Stimulated activated naive B cell treated with anti-CD40 and anti-IgM and Interleukin-4, amounts not matched to agents 10 μg/mL and 1 μg/mL and 100 μg/mL, for 72 hours (primary cell): ENCODE measurements at regions not wholly inside any gene's neighbourhood (a gene's known extent, or its start where the extent isn't known, plus 50 kb on each side); places are given as distances from the start of the nearest gene placed in this dataset.
"Not testable (repeated sequence)": the region's sequence is repeated elsewhere in the genome, so short reads cannot be mapped to it uniquely, and the experiment has no call there.

Source experiments
- ATAC-seq, 2 donors: fragments of 150-1000 bp; cut with Tn5 transposase; replicated peaks; 2 replicates each; pipeline ENCODE4 v1.10.0; 2021; ENCODE audit warnings: moderate library complexity in 1 of 2
- DNase-seq: peaks from one replicate; pipeline ENCODE4 v3.0.0; 2021
- H3K27ac Mint-ChIP-seq: one replicate; pipeline ENCODE4 v1.8.0; 2022; ENCODE audit warnings: mild to moderate bottlenecking, mixed read lengths
- H3K27me3 Mint-ChIP-seq, 2 donors: one replicate each; pipeline ENCODE4 v1.8.0; 2022; ENCODE audit warnings: mixed read lengths in 2 of 2
- H3K36me3 Mint-ChIP-seq, 2 donors: one replicate each; pipeline ENCODE4 v1.8.0; 2022; ENCODE audit warnings: mixed read lengths in 2 of 2, mild to moderate bottlenecking in 1 of 2
- H3K4me1 Mint-ChIP-seq, 2 donors: one replicate each; pipeline ENCODE4 v1.8.0; 2022; ENCODE audit warnings: mixed read lengths in 2 of 2, mild to moderate bottlenecking in 1 of 2
- H3K4me3 Mint-ChIP-seq, 2 donors: one replicate each; pipeline ENCODE4 v1.8.0; 2022; ENCODE audit warnings: mild to moderate bottlenecking in 2 of 2, mixed read lengths in 2 of 2, moderate library complexity in 1 of 2
- H3K9me3 Mint-ChIP-seq, 2 donors: one replicate each; pipeline ENCODE4 v1.8.0; 2022; ENCODE audit warnings: mixed read lengths in 2 of 2, mild to moderate bottlenecking in 1 of 2

GRCh38 chr2:225756198-225756597 is 356.7 kb downstream of the NYAP2 start:
- no peaks in the 10 kb centered on the region for H3K27me3 Mint-ChIP-seq
- no peak for ATAC-seq
- no peak for DNase-seq
- H3K36me3 Mint-ChIP-seq: no peaks in the 10 kb centered on the region
- H3K27ac Mint-ChIP-seq: no peak overlapping the region
- H3K9me3 Mint-ChIP-seq: no peaks in the 10 kb centered on the region
- H3K4me3 Mint-ChIP-seq: no peak overlapping the region
- H3K4me1 Mint-ChIP-seq: no peaks in the 10 kb centered on the region

- Mint-ChIP-seq H3K4me1 (no peaks in the 10 kb centered on the region), H3K9me3 (peaks cover 0 to 3% of the 10 kb centered on the region in 2 donors), H3K4me3 (no peak overlapping the region), H3K27ac (no peak overlapping the region), H3K27me3 (no peaks in the 10 kb centered on the region), H3K36me3 (no peaks in the 10 kb centered on the region)
- ATAC-seq: no peak
- no peak for DNase-seq
Measured at GRCh38 chr2:225748609-225749008, 349.1 kb downstream of the NYAP2 start.

- H3K9me3 Mint-ChIP-seq, H3K4me3 Mint-ChIP-seq, H3K36me3 Mint-ChIP-seq, H3K27me3 Mint-ChIP-seq, H3K27ac Mint-ChIP-seq, DNase-seq, ATAC-seq, H3K4me1 Mint-ChIP-seq: not testable (repeated sequence)
Measured at GRCh38 chr2:225743996-225744395, 344.5 kb downstream of the NYAP2 start.

- H3K27ac Mint-ChIP-seq: no peak overlapping the region
- DNase-seq (no peak), ATAC-seq (no peak)
- no peaks in the 10 kb centered on the region for H3K36me3 Mint-ChIP-seq
- H3K27me3 Mint-ChIP-seq: no peaks in the 10 kb centered on the region
- H3K9me3 Mint-ChIP-seq: peaks cover 0 to 7% of the 10 kb centered on the region in 2 donors
- no peak overlapping the region for H3K4me3 Mint-ChIP-seq
- H3K4me1 Mint-ChIP-seq: peaks cover 4 to 7% of the 10 kb centered on the region in 2 donors
Measured at GRCh38 chr2:225742487-225742886, 343.0 kb downstream of the NYAP2 start.

GRCh38 chr2:225740086-225740485 is 340.6 kb downstream of the NYAP2 start:
- Mint-ChIP-seq H3K27me3 (no peaks in the 10 kb centered on the region), H3K9me3 (peaks cover 0 to 7% of the 10 kb centered on the region in 2 donors), H3K4me3 (no peak overlapping the region), H3K4me1 (peaks cover 4 to 7% of the 10 kb centered on the region in 2 donors), H3K27ac (no peak overlapping the region), H3K36me3 (no peaks in the 10 kb centered on the region)
- DNase-seq (no peak), ATAC-seq (no peak)

GRCh38 chr2:225739328-225739727 is 339.8 kb downstream of the NYAP2 start:
- ATAC-seq (no peak), DNase-seq (no peak)
- Mint-ChIP-seq H3K27ac (no peak overlapping the region), H3K4me3 (no peak overlapping the region), H3K4me1 (peaks cover 4 to 7% of the 10 kb centered on the region in 2 donors), H3K27me3 (peaks cover 0 to 3% of the 10 kb centered on the region in 2 donors), H3K36me3 (no peaks in the 10 kb centered on the region), H3K9me3 (peaks cover 0 to 6% of the 10 kb centered on the region in 2 donors)

- H3K27ac Mint-ChIP-seq: no peak overlapping the region
- ATAC-seq (no peak), DNase-seq (no peak)
- peaks cover 0 to 5% of the 10 kb centered on the region in 2 donors for H3K9me3 Mint-ChIP-seq
- H3K4me1 Mint-ChIP-seq: peaks cover 4 to 7% of the 10 kb centered on the region in 2 donors
- H3K4me3 Mint-ChIP-seq: no peak overlapping the region
- no peaks in the 10 kb centered on the region for H3K36me3 Mint-ChIP-seq
- H3K27me3 Mint-ChIP-seq: peaks cover 0 to 5% of the 10 kb centered on the region in 2 donors
Measured at GRCh38 chr2:225738735-225739134, 339.2 kb downstream of the NYAP2 start.

GRCh38 chr2:225737556-225737955 is 338.0 kb downstream of the NYAP2 start:
- peaks cover 0 to 2% of the 10 kb centered on the region in 2 donors for H3K9me3 Mint-ChIP-seq
- no peak overlapping the region for H3K27ac Mint-ChIP-seq
- no peaks in the 10 kb centered on the region for H3K36me3 Mint-ChIP-seq
- peaks cover 0 to 5% of the 10 kb centered on the region in 2 donors for H3K27me3 Mint-ChIP-seq
- no peak for DNase-seq
- no peak overlapping the region for H3K4me3 Mint-ChIP-seq
- no peak for ATAC-seq
- H3K4me1 Mint-ChIP-seq: peaks cover 4 to 7% of the 10 kb centered on the region in 2 donors

GRCh38 chr2:225735844-225736243 is 336.3 kb downstream of the NYAP2 start:
- Mint-ChIP-seq H3K4me3 (no peak overlapping the region), H3K27me3 (peaks cover 0 to 9% of the 10 kb centered on the region in 2 donors), H3K36me3 (no peaks in the 10 kb centered on the region), H3K4me1 (peaks cover 4 to 7% of the 10 kb centered on the region in 2 donors), H3K9me3 (peaks cover 0 to 5% of the 10 kb centered on the region in 2 donors), H3K27ac (no peak overlapping the region)
- DNase-seq (no peak), ATAC-seq (no peak)

- Mint-ChIP-seq H3K4me1 (no peaks in the 10 kb centered on the region), H3K27me3 (peaks cover 0 to 4% of the 10 kb centered on the region in 2 donors), H3K36me3 (no peaks in the 10 kb centered on the region), H3K9me3 (no peaks in the 10 kb centered on the region), H3K27ac (no peak overlapping the region), H3K4me3 (no peak overlapping the region)
- no peak for ATAC-seq
- DNase-seq: no peak
Measured at GRCh38 chr2:225725726-225726125, 326.2 kb downstream of the NYAP2 start.
